Activated naive CD4-positive, alpha-beta T cell treated with anti-CD3 and anti-CD28 coated beads, Interleukin-2, amount 50 U/mL, for 16 hours (primary cell): ENCODE measurements at regions not wholly inside any gene's neighbourhood (a gene's known extent, or its start where the extent isn't known, plus 50 kb on each side); places are given as distances from the start of the nearest gene placed in this dataset.
"Not testable (repeated sequence)": the region's sequence is repeated elsewhere in the genome, so short reads cannot be mapped to it uniquely, and the experiment has no call there.

ENCODE experiments used
- DNase-seq: peaks from one replicate; pipeline ENCODE4 v3.0.0-alpha.2; 2020

GRCh38 chr2:129831018-129831417, 148.4 kb upstream of the RAB6C start:
- DNase-seq: no peak

GRCh38 chr2:129833465-129833864, 146.0 kb upstream of the RAB6C start:
- DNase-seq: not testable (repeated sequence)

GRCh38 chr2:129847043-129847442, 132.4 kb upstream of the RAB6C start:
- DNase-seq: no peak

GRCh38 chr2:129849559-129850160, 129.8 kb upstream of the RAB6C start:
- DNase-seq: no peak

GRCh38 chr2:129857200-129857599, 122.3 kb upstream of the RAB6C start:
- DNase-seq: no peak

GRCh38 chr2:129859175-129859574, 120.3 kb upstream of the RAB6C start:
- DNase-seq: no peak

- DNase-seq: no peak
These were observed 119.4 kb upstream of the RAB6C start for GRCh38 chr2:129860088-129860487.

GRCh38 chr2:129861666-129862288, 117.7 kb upstream of the RAB6C start:
- DNase-seq: no peak

GRCh38 chr2:129862668-129863067, 116.8 kb upstream of the RAB6C start:
- no peak for DNase-seq

GRCh38 chr2:129863350-129863749, 116.1 kb upstream of the RAB6C start:
- no peak for DNase-seq

GRCh38 chr2:129864719-129865118, 114.7 kb upstream of the RAB6C start:
- no peak for DNase-seq

- no peak for DNase-seq
These were observed 113.5 kb upstream of the RAB6C start for GRCh38 chr2:129865976-129866375.

- no peak for DNase-seq
These were observed 113.1 kb upstream of the RAB6C start for GRCh38 chr2:129866391-129866790.

- DNase-seq: no peak
These were observed 111.3 kb upstream of the RAB6C start for GRCh38 chr2:129868151-129868550.

GRCh38 chr2:129870685-129871241, 108.7 kb upstream of the RAB6C start:
- no peak for DNase-seq

GRCh38 chr2:129872446-129872845, 107.0 kb upstream of the RAB6C start:
- no peak for DNase-seq

GRCh38 chr2:129876541-129876940, 102.9 kb upstream of the RAB6C start:
- DNase-seq: no peak

GRCh38 chr2:129877289-129877741, 102.2 kb upstream of the RAB6C start:
- peak; percentile 84 for DNase-seq

GRCh38 chr2:129877795-129878775, 101.4 kb upstream of the RAB6C start:
- no peak for DNase-seq

GRCh38 chr2:129879614-129880180, 99.8 kb upstream of the RAB6C start:
- DNase-seq: no peak

GRCh38 chr2:129880309-129880708, 99.2 kb upstream of the RAB6C start:
- no peak for DNase-seq

GRCh38 chr2:129880971-129881370, 98.5 kb upstream of the RAB6C start:
- DNase-seq: no peak
